ENCODE measurements at regions not wholly inside any gene's neighbourhood (a gene's known extent, or its start where the extent isn't known, plus 50 kb on each side); places are given as distances from the start of the nearest gene placed in this dataset.
"Not testable (repeated sequence)": the region's sequence is repeated elsewhere in the genome, so short reads cannot be mapped to it uniquely, and the experiment has no call there.

DNA sequence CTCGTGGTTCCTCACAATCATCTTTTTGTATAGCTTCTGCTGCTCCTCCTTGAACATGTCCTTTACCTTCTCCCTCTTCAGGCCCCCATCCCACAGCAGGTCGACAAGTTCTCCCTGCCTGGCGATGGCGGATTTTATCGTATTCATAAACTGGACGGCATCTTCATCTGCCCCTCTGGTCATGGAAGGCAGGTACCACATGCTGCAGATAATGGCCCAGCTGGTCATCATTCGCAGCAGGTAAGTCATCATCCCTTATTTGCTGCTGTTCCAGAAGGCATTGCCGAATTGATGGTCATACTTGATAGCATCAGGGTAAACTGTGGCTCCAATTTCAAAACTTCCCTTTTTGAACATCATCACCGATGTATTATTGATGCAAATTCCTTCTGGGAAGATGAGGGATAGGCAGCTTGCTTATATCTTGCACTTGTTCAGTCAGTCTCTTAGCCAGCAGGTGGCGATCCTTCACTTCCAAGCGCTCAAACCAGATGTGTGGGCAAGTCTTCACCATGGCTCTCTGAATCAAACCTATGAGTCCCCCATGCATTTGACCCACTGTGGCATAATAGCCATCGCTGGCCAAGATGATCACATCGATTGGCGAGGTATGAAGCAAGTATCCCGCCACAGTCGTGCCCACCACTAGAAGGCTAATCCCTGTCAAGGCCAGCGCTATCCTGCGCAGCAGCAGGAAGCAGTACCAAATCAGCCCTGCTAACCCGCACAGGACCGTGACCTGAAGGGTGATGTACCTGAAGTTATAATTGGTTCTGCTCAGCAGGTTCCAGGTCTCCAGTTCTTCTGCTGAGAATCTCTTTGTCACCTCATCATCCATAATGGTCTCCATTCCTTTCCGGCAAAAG lies 381.5 kb upstream of the STXBP6 start:
- no peak for DNase-seq

DNA sequence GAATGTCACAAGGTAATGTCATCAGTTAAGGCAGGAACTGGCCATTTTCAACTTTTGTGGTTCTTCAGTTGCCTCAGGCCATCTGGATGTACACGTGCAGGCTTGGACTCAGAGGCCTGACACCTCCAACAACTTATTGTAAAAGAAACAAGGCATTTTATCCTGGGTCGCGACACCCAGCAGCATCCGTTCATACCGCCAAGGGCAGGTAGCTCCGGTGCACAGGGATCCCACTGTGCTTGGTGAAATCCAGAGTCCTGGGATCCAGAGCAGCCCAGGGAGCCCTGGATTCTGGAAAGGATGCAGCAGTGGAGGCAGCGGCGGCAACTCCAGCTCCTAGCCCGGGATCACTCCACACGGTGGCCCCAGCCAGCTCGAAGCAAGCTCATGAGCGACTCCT lies 380.9 kb upstream of the STXBP6 start:
- DNase-seq = no peak

DNA sequence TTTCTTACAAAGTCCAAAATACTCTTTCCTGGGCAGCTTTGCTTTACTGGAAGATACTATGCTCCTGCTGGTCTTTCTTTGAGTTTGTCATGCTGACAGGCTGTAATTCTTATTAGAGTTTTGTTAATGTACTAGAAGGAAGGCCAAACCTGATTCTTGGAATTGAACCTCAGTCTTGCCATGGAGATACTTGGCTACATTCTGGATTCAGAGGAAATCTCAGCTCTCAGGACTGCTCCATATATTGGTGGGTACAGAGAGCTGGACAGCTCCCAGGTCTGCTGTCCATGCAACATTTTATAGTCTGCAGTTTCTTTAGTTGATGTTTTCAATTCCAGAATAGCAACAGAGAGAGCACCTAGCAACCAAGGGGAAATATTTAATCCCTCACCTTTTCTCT lies 363.1 kb upstream of the STXBP6 start:
- DNase-seq = no peak

DNA sequence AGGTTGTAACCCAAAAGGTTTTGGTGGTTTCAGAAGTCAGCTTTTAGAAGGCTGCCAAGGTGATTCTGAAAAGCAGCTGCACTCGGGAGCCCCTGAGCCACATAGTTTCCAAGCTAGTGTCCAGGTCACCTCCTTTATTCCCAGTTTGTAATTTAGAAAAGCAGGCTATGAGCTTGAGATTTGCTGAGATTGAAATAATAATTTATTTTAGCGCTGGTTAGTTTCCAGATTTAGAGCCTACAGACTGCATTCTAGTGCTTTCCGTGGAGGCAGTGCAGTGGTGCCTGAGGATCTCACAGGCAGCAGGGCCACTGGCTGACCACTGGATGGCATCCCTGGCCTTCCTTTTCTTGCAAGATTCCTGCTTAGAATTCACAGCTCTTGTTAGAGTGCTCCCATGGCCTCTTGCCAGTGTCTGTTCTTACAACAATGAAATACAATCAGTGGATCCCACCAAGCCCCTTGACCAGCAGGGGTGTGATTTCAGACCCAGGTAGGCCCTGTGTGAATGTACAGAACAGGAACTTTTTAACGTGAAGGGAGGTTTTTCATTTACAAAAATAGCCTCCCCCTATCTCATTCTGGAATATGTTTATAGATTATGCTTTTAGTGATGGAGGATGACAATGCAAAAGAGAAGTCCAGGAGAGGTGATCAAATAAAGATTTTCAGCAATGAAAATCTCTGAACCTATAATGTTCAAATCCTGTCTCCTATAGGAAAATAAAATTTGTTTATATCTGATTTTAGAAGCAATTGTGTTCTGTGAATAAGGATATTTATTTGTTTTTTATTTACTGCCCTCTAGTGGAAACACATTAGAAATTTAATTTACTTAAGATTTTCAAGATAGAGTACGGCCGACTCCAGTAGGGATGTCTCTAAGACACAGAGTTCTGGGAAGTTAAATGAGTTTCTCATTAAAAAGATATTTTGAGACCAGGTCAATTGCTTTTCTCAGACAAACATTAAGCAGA lies 362.1 kb upstream of the STXBP6 start:
- no peak for DNase-seq

DNA sequence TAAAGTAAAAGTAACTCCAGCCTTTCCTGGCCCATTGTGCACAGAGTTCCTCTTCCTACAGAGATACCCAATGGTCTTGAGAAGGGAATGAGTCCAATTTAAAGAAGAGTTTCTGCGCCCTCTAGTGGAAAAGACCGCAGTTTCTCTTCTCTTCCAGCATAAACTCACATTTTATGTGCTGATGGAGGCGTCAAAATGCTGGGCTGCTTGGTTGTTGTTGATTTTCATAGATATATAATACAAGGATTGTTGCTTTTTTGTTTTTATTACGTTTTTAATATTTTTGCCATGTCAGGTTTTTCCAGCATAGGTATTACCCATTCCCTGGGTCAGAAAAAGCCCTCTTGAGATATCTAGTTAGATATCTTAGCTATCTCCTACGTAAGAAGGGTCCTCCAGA lies 356.9 kb upstream of the STXBP6 start:
- no peak for DNase-seq

DNA sequence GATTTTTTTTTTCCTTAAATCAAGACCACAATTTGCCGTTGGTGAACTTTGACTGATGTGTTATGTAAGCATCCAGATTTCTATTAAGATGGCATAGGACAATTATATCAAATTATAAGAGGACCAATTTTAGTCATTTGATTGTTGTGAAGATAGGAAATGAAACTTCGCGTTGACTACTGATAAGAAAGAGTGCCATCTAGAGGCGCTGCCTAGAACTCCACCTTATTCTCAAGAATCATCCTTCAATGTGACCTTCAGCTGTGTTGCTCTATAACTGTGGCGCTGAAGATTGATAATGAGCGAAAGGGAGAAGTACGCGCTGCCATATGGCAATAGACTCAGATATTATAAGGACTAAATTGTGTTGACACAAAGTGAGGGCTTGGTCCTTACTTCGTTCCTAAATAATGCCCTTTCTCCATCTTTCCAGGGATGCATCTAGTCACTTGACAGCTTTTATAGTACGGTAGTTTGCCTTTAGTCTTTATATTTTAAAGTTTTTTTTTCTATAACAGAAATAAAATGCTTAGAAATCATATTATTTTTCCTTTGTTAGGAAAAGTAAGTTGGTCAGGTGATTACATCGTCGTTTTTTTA lies 350.8 kb upstream of the STXBP6 start:
- DNase-seq = peak; percentile 5

DNA sequence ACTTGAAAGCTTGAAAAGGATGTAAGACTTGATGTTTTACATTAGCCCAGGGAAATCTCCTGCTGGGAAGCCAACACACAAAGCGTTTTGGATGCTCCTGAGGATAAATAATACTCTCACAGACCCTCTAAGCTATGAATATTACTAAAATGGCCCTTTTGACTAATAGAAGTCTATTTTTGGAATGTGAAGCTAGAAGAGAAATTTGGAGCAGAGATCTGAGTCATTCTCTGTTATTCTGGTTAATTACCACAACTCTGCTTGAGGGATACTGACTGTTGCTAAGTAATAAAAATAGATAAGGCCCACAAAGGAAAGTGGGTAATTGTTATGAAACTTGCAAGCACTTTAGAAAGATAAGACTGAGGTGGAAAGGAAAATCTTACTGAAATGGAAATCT lies 346.2 kb upstream of the STXBP6 start:
- DNase-seq = no peak

DNA sequence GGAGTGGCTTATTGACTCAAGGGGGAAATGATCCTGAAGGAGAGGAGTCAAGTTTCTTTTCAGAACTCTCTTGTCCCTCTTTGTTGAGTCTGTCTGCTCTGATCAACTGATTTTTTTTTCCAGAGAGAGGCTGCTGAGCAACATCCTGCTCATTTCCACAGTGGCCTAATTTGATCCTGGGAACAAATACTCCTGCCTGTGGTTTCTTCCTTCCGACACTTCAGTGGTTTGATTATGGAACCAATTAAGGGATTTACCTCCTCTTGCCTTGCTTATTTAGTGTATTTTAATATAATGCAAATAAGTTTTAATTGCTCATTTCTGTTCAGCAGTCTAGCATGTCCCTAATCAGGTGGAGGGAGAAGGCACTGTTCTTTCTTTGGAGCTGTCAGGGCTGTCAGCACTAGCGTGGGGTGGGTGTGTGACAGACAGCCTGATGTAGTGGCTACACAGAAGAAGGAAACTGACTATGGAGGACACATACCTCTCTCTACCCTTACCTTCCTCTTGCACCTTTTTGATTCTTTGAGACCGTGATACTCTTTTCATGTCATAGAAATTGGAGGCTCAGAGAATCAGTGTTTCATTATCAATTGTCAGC lies 344.9 kb upstream of the STXBP6 start:
- DNase-seq = no peak

DNA sequence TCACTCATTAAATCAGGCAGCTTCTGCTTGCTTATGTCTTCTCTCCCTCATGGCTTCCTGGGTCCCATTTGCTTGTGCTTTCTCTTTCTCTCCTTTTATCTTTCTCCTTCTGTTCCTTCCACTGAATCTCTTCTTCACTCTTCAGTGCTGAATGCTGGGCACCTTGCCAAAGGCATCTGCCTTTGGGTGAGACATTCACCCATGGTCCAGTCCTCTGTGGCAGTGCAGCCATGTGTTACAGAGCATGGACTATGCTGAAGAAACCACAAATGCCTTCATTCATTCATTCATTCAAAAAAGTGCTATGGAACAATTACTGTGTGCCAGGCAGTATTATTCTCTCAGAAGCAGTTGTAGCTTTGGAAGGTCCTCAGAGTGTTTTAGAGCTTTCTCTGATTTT lies 344.4 kb upstream of the STXBP6 start:
- no peak for DNase-seq

DNA sequence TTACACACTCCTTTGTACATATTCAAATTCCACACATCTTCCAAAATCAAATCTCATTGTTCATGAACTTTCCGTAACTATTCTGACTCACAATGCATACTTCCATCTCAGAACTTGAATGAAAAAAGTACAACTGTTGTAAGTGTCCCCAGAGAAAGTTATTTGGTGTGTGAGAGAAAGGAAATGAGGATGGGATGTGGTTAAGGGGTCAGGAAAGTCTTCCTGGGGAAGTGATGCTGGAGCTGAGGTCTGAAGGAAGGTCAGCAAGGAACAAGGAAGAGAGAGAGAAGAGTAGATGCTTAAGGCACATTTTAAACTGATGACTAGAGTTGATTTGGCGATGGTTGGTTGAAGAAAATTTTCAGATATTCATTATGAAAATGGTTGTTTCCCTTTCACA lies 340.0 kb upstream of the STXBP6 start:
- DNase-seq = no peak

DNA sequence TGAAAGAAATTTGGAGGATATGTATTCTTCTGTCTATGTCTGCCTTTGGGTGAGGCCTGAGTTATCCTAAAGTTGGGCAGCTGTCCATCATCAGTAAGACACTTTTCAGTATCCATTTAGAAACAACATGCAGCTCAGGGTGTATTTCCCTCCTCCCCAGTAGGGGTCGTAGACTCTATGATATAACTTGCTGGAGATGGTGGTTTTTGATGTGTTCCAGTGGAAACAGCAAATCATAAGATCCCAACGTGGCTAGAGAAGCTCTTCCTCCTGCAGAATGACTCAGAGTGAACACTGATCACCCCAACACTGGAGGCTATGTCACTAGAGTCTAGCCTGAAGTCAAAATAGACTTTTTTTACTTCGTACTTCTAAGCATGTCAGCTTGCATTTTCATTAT lies 331.6 kb upstream of the STXBP6 start:
- DNase-seq = no peak

DNA sequence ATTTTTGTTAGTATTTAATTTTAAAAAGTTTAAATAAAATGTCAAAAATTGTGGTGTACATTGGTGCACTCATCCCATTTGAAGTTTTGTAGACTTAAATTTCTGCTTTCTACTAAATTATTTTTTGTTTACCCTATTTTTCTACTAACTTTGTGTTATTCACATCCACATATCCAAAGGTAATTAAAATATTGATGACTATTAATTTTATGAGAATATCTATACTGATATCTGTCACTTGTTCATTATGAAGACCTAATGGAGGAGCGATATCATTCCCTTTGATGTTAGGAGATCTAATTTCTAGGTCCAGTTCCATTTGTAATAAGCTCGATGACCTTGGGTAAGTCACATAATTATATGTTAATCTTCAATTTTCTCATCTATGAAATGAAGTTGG lies 325.7 kb upstream of the STXBP6 start:
- no peak for DNase-seq

DNA sequence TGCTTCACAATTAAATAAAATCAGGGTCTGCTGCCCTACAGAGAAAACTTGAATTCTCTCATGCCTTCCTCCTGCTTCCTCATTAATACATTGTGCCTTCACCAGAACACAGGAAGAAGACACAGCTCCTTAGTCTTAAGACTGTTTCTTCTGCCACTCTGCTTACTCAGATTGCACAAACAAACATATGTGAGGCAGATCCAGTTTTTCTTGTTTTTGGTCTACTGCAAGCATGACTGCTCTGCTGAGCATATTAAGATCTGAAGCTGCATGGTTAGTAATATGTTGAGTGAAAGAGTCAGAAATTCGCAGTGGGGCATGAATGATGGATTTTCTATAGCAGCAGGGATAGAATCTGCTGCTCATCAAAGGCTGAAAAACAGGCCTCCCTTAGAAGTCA lies 321.1 kb upstream of the STXBP6 start:
- DNase-seq = no peak

DNA sequence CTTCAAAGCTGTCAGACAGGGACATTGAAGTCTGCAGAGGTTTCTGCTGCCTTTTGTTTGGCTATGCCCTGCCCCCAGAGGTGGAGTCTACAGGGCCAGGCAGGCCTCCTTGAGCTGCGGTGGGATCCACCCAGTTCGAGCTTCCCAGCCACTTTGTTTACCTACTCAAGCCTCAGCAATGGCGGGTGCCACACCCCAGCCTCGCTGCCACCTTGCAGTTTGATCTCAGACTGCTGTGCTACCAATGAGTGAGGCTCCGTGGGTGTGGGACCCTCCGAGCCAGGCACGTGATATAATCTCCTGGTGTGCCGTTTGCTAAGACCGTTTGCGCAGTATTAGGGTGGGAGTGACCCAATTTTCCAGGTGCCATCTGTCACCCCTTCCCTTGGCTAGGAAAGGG lies 320.1 kb upstream of the STXBP6 start:
- DNase-seq = not testable (repeated sequence)

DNA sequence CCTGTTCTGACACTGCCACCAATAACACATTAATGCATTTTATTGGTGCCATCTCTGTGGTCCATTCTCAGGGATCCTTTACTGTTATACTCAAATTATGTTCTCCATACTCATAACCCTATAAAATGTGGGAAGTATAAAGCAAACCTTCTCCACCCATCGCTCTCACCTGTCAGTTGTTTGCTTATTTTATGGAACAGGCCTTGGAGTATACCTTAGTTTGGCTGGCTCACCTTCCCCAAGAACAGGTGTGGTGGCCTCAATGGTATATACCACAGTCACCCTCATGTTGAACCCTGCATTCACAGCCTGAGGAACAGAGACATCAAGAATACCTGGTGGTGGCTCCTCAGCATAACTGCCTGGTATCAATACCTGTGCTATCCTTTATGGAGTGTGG lies 308.4 kb upstream of the STXBP6 start:
- DNase-seq = no peak

DNA sequence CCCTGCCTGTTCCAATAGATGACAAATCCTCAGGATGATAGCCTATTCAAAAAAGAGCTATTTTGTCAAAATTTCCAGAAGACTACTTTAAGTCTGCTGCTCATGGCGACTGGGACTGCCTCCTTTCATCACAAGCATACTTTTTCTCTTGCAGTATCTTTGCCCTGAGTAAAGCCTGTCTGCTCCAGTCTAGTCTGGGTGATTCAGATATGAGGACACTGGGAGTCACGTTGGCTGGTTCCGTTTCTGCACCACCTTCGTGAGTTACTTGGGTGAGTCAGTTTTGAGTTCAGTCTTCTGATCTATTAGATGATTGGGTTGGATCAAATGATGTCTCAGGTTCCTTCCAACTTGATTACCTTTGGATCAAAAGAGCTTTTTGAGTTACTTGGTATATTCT lies 301.3 kb upstream of the STXBP6 start:
- DNase-seq = no peak

DNA sequence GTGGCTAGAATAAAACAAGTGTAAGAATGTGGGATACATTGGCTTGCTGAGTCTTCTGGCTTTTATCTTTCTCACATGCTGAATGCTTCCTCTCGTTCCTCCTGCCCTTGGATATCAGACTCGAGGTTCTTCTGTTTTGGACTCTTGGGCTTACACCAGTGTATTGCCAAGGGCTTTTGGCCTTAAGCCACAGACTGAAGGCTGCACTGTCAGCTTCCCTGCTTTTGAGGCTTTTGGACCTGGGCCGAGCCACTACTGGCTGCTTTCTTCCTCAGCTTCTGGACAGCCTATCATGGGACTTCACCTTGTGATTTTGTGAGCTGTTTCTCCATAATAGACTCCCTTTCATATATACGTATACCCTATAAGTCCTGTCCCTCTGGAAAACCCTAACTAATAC lies 300.9 kb upstream of the STXBP6 start:
- DNase-seq = no peak

DNA sequence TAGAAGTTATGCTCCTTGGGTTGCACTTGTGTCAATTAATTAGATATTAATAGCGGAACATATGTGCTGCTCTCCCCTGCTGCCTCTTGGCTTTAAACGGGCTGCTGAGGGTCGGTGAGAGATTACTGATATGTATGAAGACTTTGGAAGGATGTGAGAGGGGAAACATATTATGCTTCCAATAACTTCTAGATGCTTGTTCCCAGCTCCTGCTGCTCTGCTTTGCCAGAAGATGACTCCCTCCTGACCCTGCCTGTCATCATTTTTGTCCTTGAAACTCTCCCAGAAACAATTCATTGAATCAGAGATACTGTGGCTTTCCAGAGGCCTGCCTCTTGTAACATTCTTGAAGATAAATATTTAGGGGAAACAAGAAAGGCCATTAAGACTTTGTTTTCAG lies 300.1 kb upstream of the STXBP6 start:
- DNase-seq = no peak

DNA sequence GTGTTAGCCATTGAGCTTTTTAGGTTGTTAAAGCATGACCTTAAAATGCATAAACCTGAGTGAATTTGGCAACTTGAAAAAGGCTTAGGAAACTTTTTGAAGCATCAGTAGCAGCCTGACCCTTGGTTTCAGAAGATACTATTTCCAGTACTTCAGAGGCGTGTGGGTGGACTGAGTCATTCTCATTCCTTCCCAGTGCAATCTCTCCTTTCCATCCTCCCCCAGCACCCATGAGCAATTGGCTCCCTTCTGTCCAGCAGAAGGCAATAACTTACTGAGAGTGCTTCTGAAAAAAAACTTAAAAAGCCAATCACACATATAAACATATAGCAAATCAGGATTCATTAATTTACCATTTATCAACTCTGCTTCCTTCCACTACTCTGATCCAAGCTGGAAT lies 299.3 kb upstream of the STXBP6 start:
- DNase-seq = no peak

DNA sequence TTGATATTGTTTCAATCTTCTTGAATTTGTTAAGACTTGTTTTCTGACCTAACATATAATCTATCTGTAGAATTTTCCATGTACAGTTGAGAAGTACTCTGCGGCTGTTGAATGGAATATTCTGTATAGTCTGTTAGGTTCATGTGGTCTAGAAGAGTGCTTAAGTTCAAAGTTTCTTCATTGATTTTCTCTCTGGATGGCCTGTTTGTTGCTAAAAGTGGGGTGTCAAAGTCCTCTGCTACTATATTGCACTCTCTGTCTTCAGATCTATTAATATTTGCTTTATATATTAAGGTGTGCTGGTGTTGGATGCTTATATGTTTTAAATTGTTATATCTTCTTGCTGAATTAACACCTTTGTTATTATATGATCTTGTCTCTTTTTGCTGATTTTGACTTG lies 290.9 kb upstream of the STXBP6 start:
- DNase-seq = no peak

DNA sequence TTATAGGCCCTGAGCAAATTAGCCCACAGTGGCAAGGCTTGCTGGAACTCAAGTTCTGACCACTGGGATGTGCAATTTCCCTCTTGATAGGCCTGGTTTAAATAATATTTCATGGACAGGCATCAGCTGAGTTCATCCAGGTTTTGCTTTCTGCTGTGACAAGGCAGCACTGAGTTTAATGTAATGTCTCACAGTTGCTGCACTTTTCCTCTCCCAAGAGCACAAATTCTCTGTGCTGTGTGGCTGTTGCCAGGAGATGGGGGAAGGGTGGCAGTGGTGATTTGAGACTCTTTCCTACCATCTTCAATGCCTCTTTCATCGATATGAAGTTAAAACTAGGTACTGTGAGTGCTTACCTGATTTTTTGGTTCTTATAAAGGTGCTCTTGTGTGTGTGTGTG lies 272.8 kb upstream of the STXBP6 start:
- no peak for DNase-seq

DNA sequence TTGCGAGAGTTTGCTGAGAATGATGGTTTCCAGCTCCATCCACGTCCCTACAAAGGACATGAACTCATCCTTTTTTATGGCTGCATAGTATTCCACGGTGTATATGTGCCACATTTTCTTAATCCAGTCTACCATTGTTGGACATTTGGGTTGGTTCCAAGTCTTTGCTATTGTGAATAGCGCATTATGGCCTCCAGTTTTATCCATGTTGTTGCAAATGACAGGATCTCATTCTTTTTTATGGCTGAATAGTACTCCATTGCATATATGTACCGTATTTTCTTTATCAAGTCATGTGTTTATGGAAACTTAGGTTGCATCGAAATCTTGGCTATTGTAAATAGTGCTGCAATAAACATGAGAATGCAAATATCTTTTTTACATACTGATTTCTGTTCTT lies 266.1 kb upstream of the STXBP6 start:
- DNase-seq = not testable (repeated sequence)

DNA sequence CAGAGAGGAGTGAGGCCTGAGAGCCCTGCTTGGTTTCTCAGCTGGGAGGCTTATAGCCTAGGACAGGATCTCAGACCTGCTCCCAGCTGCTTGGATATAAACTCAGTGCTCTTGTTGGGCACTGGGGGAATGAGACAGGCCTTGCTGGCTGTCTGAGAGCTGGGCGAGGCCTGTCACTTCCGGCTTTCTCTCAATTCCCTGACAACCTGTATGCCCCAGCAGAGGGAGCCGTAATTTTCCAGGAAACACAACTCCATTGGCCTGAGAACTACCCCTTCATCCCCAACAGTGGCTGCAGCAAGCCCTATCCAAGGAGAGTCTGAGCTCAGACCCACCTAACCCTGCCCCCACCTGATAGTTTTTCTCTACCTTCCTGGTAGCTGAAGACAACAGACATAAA lies 258.3 kb upstream of the STXBP6 start:
- no peak for DNase-seq
